HCT116 (cell line): ENCODE measurements at regions not wholly inside any gene's neighbourhood (a gene's known extent, or its start where the extent isn't known, plus 50 kb on each side); places are given as distances from the start of the nearest gene placed in this dataset.

Source experiments
- ATAC-seq: fragments of 200-7000 bp; cut with Tn5 transposase; 2 replicates; pipeline ENCODE4 v1.9.1; 2020; ENCODE audit warnings: mild to moderate bottlenecking, moderate library complexity
- BruUV-seq: library from RNA; stranded (reverse); fragments of 400-500 nt; replicated peaks from 2 replicates; lab custom pipeline; 2021; lab: Mats Ljungman, UMichigan
- CTCF ChIA-PET: fragments of 300-600 bp; sonication (Branson Sonifier 250); formaldehyde crosslinking; loops from one replicate; lab custom pipeline; 2021; ENCODE audit warnings: antibody characterized with exemption; lab: Charles Lee
- POLR2A ChIA-PET: fragments of 300-600, 350-600 bp; sonication (Branson Sonifier 250); formaldehyde crosslinking; loops from one replicate; lab custom pipeline; 2021; ENCODE audit warnings: antibody characterized with exemption; lab: Charles Lee
- RAD21 ChIA-PET, 2 experiments: fragments of 300-600 bp; sonication (Branson Sonifier 250); formaldehyde crosslinking; loops; one replicate each; lab custom pipeline; 2023; ENCODE audit warnings: low total read pairs in 2 of 2; ENCODE audit not compliant: uncharacterized antibody in 2 of 2, unreplicated experiment in 2 of 2, low non-redundant PET in 1 of 2; lab: Charles Lee
- DNase-seq: peaks from one replicate; pipeline ENCODE4 v3.0.0-alpha.2; 2010; ENCODE audit warnings: low read depth, low spot score
- H2AFZ ChIP-seq: fragments of 200-600 bp; shearing (Covaris generic), sonication (generic); 2 replicates; pipeline ENCODE4 v1.6.1; 2017; ENCODE audit warnings: low read depth, mixed run types, mixed read lengths, antibody characterized with exemption, low read length; ENCODE audit not compliant: poor library complexity, severe bottlenecking
- H3K27ac ChIP-seq: 2 replicates; pipeline ENCODE4 v1.5.1; 2012; ENCODE audit warnings: low read depth, low read length
- H3K27me3 ChIP-seq: fragments of 200-600 bp; sonication (generic); 2 replicates; pipeline ENCODE4 v1.6.1; 2016; ENCODE audit warnings: mixed run types, low read length, mixed read lengths; ENCODE audit not compliant: insufficient read depth
- H3K36me3 ChIP-seq, 2 experiments: fragments of 200-500 bp in 1 of 2; fragments of 200-600 bp in 1 of 2; sonication (Bioruptor generic) in 1 of 2; sonication (generic) in 1 of 2; 2 replicates each; pipeline versions ENCODE4 v1.5.1 to v1.6.1; 2014 to 2016; ENCODE audit warnings: low read length in 2 of 2, inconsistent platforms in 1 of 2, mixed read lengths in 1 of 2, mixed run types in 1 of 2; ENCODE audit not compliant: insufficient read depth in 2 of 2, control insufficient read depth in 1 of 2
- H3K4me1 ChIP-seq, 2 experiments: fragments of 200-600 bp in 1 of 2; sonication (generic) in 1 of 2; 2 replicates each; pipeline versions ENCODE4 v1.5.1 to v1.6.1; 2012 to 2017; ENCODE audit warnings: low read length in 2 of 2, inconsistent platforms in 1 of 2, mild to moderate bottlenecking in 1 of 2, mixed read lengths in 1 of 2, mixed run types in 1 of 2, moderate library complexity in 1 of 2; ENCODE audit not compliant: insufficient read depth in 2 of 2, control insufficient read depth in 1 of 2
- H3K4me2 ChIP-seq: fragments of 200-600 bp; sonication (generic); 2 replicates; pipeline ENCODE4 v1.6.1; 2017; ENCODE audit warnings: mixed run types, low read length, mixed read lengths
- H3K4me3 ChIP-seq, 2 experiments: fragments of 200-600 bp in 1 of 2; sonication (generic) in 1 of 2; replicated peaks in 1 of 2; 2 replicates each; pipeline ENCODE4 v1.5.1; 2011 to 2016; ENCODE audit warnings: low read length in 2 of 2, control low read depth in 1 of 2, low read depth in 1 of 2, mild to moderate bottlenecking in 1 of 2, mixed read lengths in 1 of 2, mixed run types in 1 of 2
- H3K79me2 ChIP-seq: fragments of 200-600 bp; sonication (generic); 2 replicates; pipeline ENCODE4 v1.6.1; 2017; ENCODE audit warnings: mild to moderate bottlenecking, mixed run types, low read length, moderate library complexity, mixed read lengths; ENCODE audit not compliant: insufficient read depth
- H3K9ac ChIP-seq: fragments of 200-600 bp; sonication (generic); 2 replicates; pipeline ENCODE4 v1.6.1; 2016; ENCODE audit warnings: low read length, mixed read lengths
- H3K9me2 ChIP-seq: fragments of 200-600 bp; sonication (generic), shearing (Covaris generic); 2 replicates; pipeline ENCODE4 v1.6.1; 2017; ENCODE audit warnings: mixed run types, mild to moderate bottlenecking, moderate library complexity; ENCODE audit not compliant: insufficient read depth
- H3K9me3 ChIP-seq, 2 experiments: fragments of 200-500 bp in 1 of 2; fragments of 200-600 bp in 1 of 2; sonication (Bioruptor generic) in 1 of 2; sonication (generic) in 1 of 2; 2 replicates each; pipeline ENCODE4 v1.6.1; 2014 to 2017; ENCODE audit warnings: low read length in 2 of 2, mixed read lengths in 2 of 2, inconsistent platforms in 1 of 2, low read depth in 1 of 2, mild to moderate bottlenecking in 1 of 2, mixed run types in 1 of 2, moderate library complexity in 1 of 2; ENCODE audit not compliant: control insufficient read depth in 1 of 2, insufficient read depth in 1 of 2
- H4K20me1 ChIP-seq: fragments of 200-600 bp; sonication (generic), shearing (Covaris generic); 2 replicates; pipeline ENCODE4 v1.6.1; 2017; ENCODE audit warnings: mixed run types, mild to moderate bottlenecking, moderate library complexity; ENCODE audit not compliant: insufficient read depth
- CBX3 ChIP-seq: IDR thresholded peaks from 2 replicates; pipeline ENCODE4 v1.6.1; 2012; ENCODE audit warnings: low read depth
- CEBPB ChIP-seq: IDR thresholded peaks from 2 replicates; pipeline ENCODE4 v1.6.1; 2012; ENCODE audit warnings: low read depth
- CTCF ChIP-seq, 3 experiments: fragments of 200-600 bp in 1 of 3; sonication (generic) in 1 of 3; IDR thresholded peaks in 2 of 3; conservative IDR thresholded peaks in 1 of 3; 2 replicates each; pipeline ENCODE4 v1.5.1; 2012 to 2017; ENCODE audit warnings: low read depth in 2 of 3, low read length in 2 of 3, antibody characterized with exemption in 1 of 3, borderline replicate concordance in 1 of 3, control low read depth in 1 of 3, mild to moderate bottlenecking in 1 of 3, mixed read lengths in 1 of 3, mixed run types in 1 of 3, moderate library complexity in 1 of 3; ENCODE audit not compliant: insufficient read depth in 1 of 3
- ELF1 ChIP-seq: IDR thresholded peaks from 2 replicates; pipeline ENCODE4 v1.6.1; 2012; ENCODE audit warnings: low read depth, borderline replicate concordance
- EZH2 ChIP-seq: fragments of 200-600 bp; sonication (generic); IDR thresholded peaks from 2 replicates; pipeline ENCODE4 v1.6.1; 2017; ENCODE audit warnings: antibody characterized with exemption, mixed run types
- FOSL1 ChIP-seq: IDR thresholded peaks from 2 replicates; pipeline ENCODE4 v1.6.1; 2012; ENCODE audit warnings: low read depth
- JUND ChIP-seq: IDR thresholded peaks from 2 replicates; pipeline ENCODE4 v1.6.1; 2012
- POLR2AphosphoS5 ChIP-seq: IDR thresholded peaks from 2 replicates; pipeline ENCODE4 v1.6.1; 2011; ENCODE audit warnings: mild to moderate bottlenecking, low read depth, low read length, moderate library complexity
- SIN3A ChIP-seq: IDR thresholded peaks from 2 replicates; pipeline ENCODE4 v1.6.1; 2012; ENCODE audit warnings: low read depth
- SP1 ChIP-seq: IDR thresholded peaks from 2 replicates; pipeline ENCODE4 v1.6.1; 2012; ENCODE audit warnings: low read depth
- TCF7L2 ChIP-seq: IDR thresholded peaks from 2 replicates; pipeline ENCODE4 v1.7.0; 2011; ENCODE audit warnings: borderline replicate concordance, inconsistent platforms; ENCODE audit not compliant: insufficient read depth, insufficient read length; ENCODE audit errors: extremely low read depth
- ZBTB33 ChIP-seq: IDR thresholded peaks from 2 replicates; pipeline ENCODE4 v1.6.1; 2011; ENCODE audit warnings: mild to moderate bottlenecking, low read length, moderate library complexity; ENCODE audit not compliant: insufficient replicate concordance; ENCODE audit errors: extremely low read depth
- ZFX ChIP-seq: fragments of 450-650 bp; IDR thresholded peaks from 2 replicates; pipeline ENCODE4 v1.6.1; 2017
- ZNF274 ChIP-seq: fragments of 200-500 bp; sonication (Bioruptor generic); IDR thresholded peaks from 2 replicates; pipeline ENCODE4 v1.6.1; 2014; ENCODE audit warnings: mild to moderate bottlenecking, low read depth, low read length, inconsistent platforms
- intact Hi-C: fragments of 100-400 bp; cut with micrococcal nuclease; formaldehyde crosslinking; loops from 2 replicates; pipeline ENCODE4 v1.10.0; 2022
- TF ChIP-seq, protein P1 (sequence below): IDR thresholded peaks from 2 replicates; pipeline ENCODE4 v1.6.1; 2012; ENCODE audit warnings: low read depth
- TF ChIP-seq, protein P2 (sequence below): IDR thresholded peaks from 2 replicates; pipeline ENCODE4 v1.6.1; 2012
- TF ChIP-seq, protein P3 (sequence below): IDR thresholded peaks from 2 replicates; pipeline ENCODE4 v1.6.1; 2012

GRCh38 chr2:36079793-36080192 is 275.8 kb upstream of the CRIM1 start:
- Histone ChIP-seq H3K79me2 (no peaks in the 10 kb centered on the region), H3K4me3 (no peak overlapping the region), H3K27me3 (no peaks in the 10 kb centered on the region), H3K4me1 (no peaks in the 10 kb centered on the region)
- intact Hi-C loops: no loop called here
- no peak for ATAC-seq
- TF ChIP-seq SP1 (no peak), FOSL1 (no peak), EZH2 (no peak), SIN3A (no peak), JUND (no peak), ELF1 (no peak), CBX3 (no peak), TCF7L2 (no peak), ZFX (no peak), POLR2AphosphoS5 (no peak), ZBTB33 (no peak), CEBPB (no peak), ZNF274 (no peak), CTCF (IDR thresholded peaks at IDR 0.05 in 2 of 3, conservative IDR thresholded peaks at IDR 0.05 in 1 of 3; ENCODE audit: borderline replicate concordance in 1 of 3, insufficient read depth in 1 of 3, low read depth in 2 of 3, low read length in 2 of 3) (no peak)
- TF ChIP-seq, protein P1, sequence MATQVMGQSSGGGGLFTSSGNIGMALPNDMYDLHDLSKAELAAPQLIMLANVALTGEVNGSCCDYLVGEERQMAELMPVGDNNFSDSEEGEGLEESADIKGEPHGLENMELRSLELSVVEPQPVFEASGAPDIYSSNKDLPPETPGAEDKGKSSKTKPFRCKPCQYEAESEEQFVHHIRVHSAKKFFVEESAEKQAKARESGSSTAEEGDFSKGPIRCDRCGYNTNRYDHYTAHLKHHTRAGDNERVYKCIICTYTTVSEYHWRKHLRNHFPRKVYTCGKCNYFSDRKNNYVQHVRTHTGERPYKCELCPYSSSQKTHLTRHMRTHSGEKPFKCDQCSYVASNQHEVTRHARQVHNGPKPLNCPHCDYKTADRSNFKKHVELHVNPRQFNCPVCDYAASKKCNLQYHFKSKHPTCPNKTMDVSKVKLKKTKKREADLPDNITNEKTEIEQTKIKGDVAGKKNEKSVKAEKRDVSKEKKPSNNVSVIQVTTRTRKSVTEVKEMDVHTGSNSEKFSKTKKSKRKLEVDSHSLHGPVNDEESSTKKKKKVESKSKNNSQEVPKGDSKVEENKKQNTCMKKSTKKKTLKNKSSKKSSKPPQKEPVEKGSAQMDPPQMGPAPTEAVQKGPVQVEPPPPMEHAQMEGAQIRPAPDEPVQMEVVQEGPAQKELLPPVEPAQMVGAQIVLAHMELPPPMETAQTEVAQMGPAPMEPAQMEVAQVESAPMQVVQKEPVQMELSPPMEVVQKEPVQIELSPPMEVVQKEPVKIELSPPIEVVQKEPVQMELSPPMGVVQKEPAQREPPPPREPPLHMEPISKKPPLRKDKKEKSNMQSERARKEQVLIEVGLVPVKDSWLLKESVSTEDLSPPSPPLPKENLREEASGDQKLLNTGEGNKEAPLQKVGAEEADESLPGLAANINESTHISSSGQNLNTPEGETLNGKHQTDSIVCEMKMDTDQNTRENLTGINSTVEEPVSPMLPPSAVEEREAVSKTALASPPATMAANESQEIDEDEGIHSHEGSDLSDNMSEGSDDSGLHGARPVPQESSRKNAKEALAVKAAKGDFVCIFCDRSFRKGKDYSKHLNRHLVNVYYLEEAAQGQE: no peak
- TF ChIP-seq, protein P2, sequence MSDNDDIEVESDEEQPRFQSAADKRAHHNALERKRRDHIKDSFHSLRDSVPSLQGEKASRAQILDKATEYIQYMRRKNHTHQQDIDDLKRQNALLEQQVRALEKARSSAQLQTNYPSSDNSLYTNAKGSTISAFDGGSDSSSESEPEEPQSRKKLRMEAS: no peak
- TF ChIP-seq, protein P3, sequence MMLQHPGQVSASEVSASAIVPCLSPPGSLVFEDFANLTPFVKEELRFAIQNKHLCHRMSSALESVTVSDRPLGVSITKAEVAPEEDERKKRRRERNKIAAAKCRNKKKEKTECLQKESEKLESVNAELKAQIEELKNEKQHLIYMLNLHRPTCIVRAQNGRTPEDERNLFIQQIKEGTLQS: no peak
- TF ChIP-seq, all 23 proteins: peak for 0
- no peaks in the 10 kb centered on the region for H3K9me2 ChIP-seq
- no peak overlapping the region for H3K9ac ChIP-seq
- no TSS peak for BruUV-seq
- no peak for DNase-seq
- CTCF ChIA-PET: no interaction called here
- H4K20me1 ChIP-seq: no peaks in the 10 kb centered on the region
- POLR2A ChIA-PET: no interaction called here
- no peak overlapping the region for H2AFZ ChIP-seq
- H3K27ac ChIP-seq: no peak overlapping the region
- RAD21 ChIA-PET: no interaction called here
- H3K36me3 ChIP-seq: no peaks in the 10 kb centered on the region
- H3K4me2 ChIP-seq: no peak overlapping the region
- no peaks in the 10 kb centered on the region for H3K9me3 ChIP-seq
